Fibroblast of villous mesenchyme (primary cell): ENCODE measurements at regions not wholly inside any gene's neighbourhood (a gene's known extent, or its start where the extent isn't known, plus 50 kb on each side); places are given as distances from the start of the nearest gene placed in this dataset.

ENCODE experiments used
- DNase-seq: peaks from one replicate; pipeline ENCODE4 v3.0.0-alpha.2; 2010; ENCODE audit warnings: low read depth
- H3K4me3 ChIP-seq: 2 replicates; pipeline ENCODE4 v1.5.1; 2011; ENCODE audit warnings: low read depth, mild to moderate bottlenecking, low read length
- CTCF ChIP-seq: IDR thresholded peaks from 2 replicates; pipeline ENCODE4 v1.5.1; 2012; ENCODE audit warnings: low read depth, mild to moderate bottlenecking, low read length; ENCODE audit not compliant: insufficient read depth

GRCh38 chr18:73636355-73636754 lies 511.3 kb downstream of the FBXO15 start:
- DNase-seq: no peak
- H3K4me3 ChIP-seq: no peak overlapping the region
- no peak for TF ChIP-seq CTCF

GRCh38 chr18:73626859-73627258 lies 520.8 kb downstream of the FBXO15 start:
- no peak overlapping the region for H3K4me3 ChIP-seq
- no peak for DNase-seq
- TF ChIP-seq CTCF: no peak

- no peak overlapping the region for H3K4me3 ChIP-seq
- no peak for DNase-seq
- no peak for TF ChIP-seq CTCF
Measured at GRCh38 chr18:73626221-73626620, 521.4 kb downstream of the FBXO15 start.

GRCh38 chr18:73621091-73621490 lies 526.5 kb downstream of the FBXO15 start:
- H3K4me3 ChIP-seq: no peak overlapping the region
- no peak for TF ChIP-seq CTCF
- no peak for DNase-seq

- TF ChIP-seq CTCF: no peak
- no peak for DNase-seq
- no peak overlapping the region for H3K4me3 ChIP-seq
Measured at GRCh38 chr18:73617981-73618380, 529.7 kb downstream of the FBXO15 start.

- TF ChIP-seq CTCF: no peak
- H3K4me3 ChIP-seq: no peak overlapping the region
- no peak for DNase-seq
Measured at GRCh38 chr18:73615506-73615905, 532.1 kb downstream of the FBXO15 start.

GRCh38 chr18:73614812-73615211 lies 532.8 kb downstream of the FBXO15 start:
- no peak for TF ChIP-seq CTCF
- DNase-seq: peak; percentile 5
- H3K4me3 ChIP-seq: no peak overlapping the region
